HepG2 (cell line): ENCODE measurements at regions not wholly inside any gene's neighbourhood (a gene's known extent, or its start where the extent isn't known, plus 50 kb on each side); places are given as distances from the start of the nearest gene placed in this dataset.

Experiments used
- ATAC-seq: fragments of 200-7000 bp; cut with Tn5 transposase; 3 replicates; pipeline ENCODE4 v1.9.1; 2020; ENCODE audit warnings: mild to moderate bottlenecking, moderate library complexity
- BruUV-seq: library from RNA; stranded (reverse); fragments of 400-500 nt; replicated peaks from 2 replicates; lab custom pipeline; 2021; lab: Mats Ljungman, UMichigan
- CTCF ChIA-PET: fragments of 300-600 bp; formaldehyde crosslinking; extraction: SDS; loops from one replicate; lab custom pipeline; 2021; ENCODE audit warnings: low total read pairs, inconsistent platforms, low intra/inter-chr PET ratio; lab: Yijun Ruan, JAX
- POLR2A ChIA-PET: fragments of 350-600 bp; sonication (Branson Sonifier 250); formaldehyde crosslinking; loops from one replicate; lab custom pipeline; 2020; ENCODE audit warnings: antibody characterized with exemption, inconsistent platforms; lab: Yijun Ruan, JAX
- DNase-seq: peaks from one replicate; pipeline ENCODE4 v3.0.0-alpha.2; 2015; ENCODE audit warnings: low spot score
- FAIRE-seq: peaks from 3 replicates; lab custom pipeline; 2011; peaks lifted over from hg19 to GRCh38; lab: Jason Lieb, UNC
- H2AFZ ChIP-seq: one replicate; pipeline ENCODE4 v1.6.1; 2011; ENCODE audit warnings: low read length, inconsistent platforms
- H3K27ac ChIP-seq: fragments of 300-600 bp; 3 replicates; pipeline ENCODE4 v1.8.0; 2011; ENCODE audit warnings: mixed run types, mild to moderate bottlenecking, mixed read lengths, low read length, inconsistent platforms; ENCODE audit not compliant: insufficient read depth; ENCODE audit errors: extremely low read length
- H3K27me3 ChIP-seq, 2 experiments: fragments of 200-600 bp in 1 of 2; 2 replicates in 1 of 2; 3 replicates in 1 of 2; pipeline versions ENCODE4 v1.6.0 to v1.8.0; 2011; ENCODE audit warnings: low read length in 2 of 2, mild to moderate bottlenecking in 2 of 2, moderate library complexity in 2 of 2, inconsistent platforms in 1 of 2; ENCODE audit not compliant: insufficient read depth in 2 of 2, control insufficient read depth in 1 of 2
- H3K36me3 ChIP-seq, 2 experiments: fragments of 200-600 bp in 1 of 2; replicated peaks in 1 of 2; 2 replicates in 1 of 2; 3 replicates in 1 of 2; pipeline versions ENCODE4 v1.5.1 to v1.8.0; 2011; ENCODE audit warnings: low read length in 2 of 2, inconsistent platforms in 1 of 2; ENCODE audit not compliant: insufficient read depth in 2 of 2, control insufficient read depth in 1 of 2
- H3K4me1 ChIP-seq: 2 replicates; pipeline ENCODE4 v1.5.1; 2012; ENCODE audit warnings: low read length, inconsistent platforms; ENCODE audit not compliant: insufficient read depth
- H3K4me2 ChIP-seq: 2 replicates; pipeline ENCODE4 v1.6.0; 2011; ENCODE audit warnings: low read depth, low read length, inconsistent platforms
- H3K4me3 ChIP-seq, 3 experiments: fragments of 200-600 bp in 1 of 3; sonication (generic), shearing (Covaris generic) in 1 of 3; replicated peaks in 1 of 3; 2 replicates each; pipeline ENCODE4 v1.5.1; 2011 to 2016; ENCODE audit warnings: low read length in 3 of 3, inconsistent platforms in 2 of 3, low read depth in 2 of 3, mild to moderate bottlenecking in 2 of 3, control low read depth in 1 of 3, mixed read lengths in 1 of 3; ENCODE audit not compliant: insufficient read depth in 1 of 3
- H3K79me2 ChIP-seq: one replicate; pipeline ENCODE4 v1.6.1; 2011; ENCODE audit warnings: low read length, inconsistent platforms; ENCODE audit not compliant: insufficient read depth
- H3K9ac ChIP-seq: 2 replicates; pipeline ENCODE4 v1.6.0; 2011; ENCODE audit warnings: mild to moderate bottlenecking, low read depth, low read length, inconsistent platforms; ENCODE audit not compliant: insufficient read depth
- H3K9me3 ChIP-seq: 2 replicates; pipeline ENCODE4 v1.5.1; 2012; ENCODE audit warnings: mild to moderate bottlenecking, low read length
- H4K20me1 ChIP-seq: 2 replicates; pipeline ENCODE4 v1.6.0; 2011; ENCODE audit warnings: inconsistent platforms, mild to moderate bottlenecking, low read length, moderate library complexity; ENCODE audit not compliant: insufficient read depth
- AKAP8 ChIP-seq: sonication (generic); formaldehyde crosslinking; IDR thresholded peaks from 2 replicates; pipeline ENCODE4 v1.5.1; 2020; ENCODE audit warnings: mild to moderate bottlenecking, missing genetic modification reagents
- CBFB ChIP-seq: sonication (generic); formaldehyde crosslinking; IDR thresholded peaks from 2 replicates; pipeline ENCODE4 v1.4.0; 2020; ENCODE audit warnings: missing genetic modification reagents
- HINFP ChIP-seq: sonication (generic); formaldehyde crosslinking; IDR thresholded peaks from 2 replicates; pipeline ENCODE4 v1.4.0; 2020; ENCODE audit warnings: low read depth, mild to moderate bottlenecking, missing genetic modification reagents
- HNRNPK ChIP-seq: fragments of 200-400 bp; formaldehyde crosslinking; IDR thresholded peaks from 2 replicates; pipeline ENCODE4 v1.6.1; 2018; ENCODE audit warnings: low read length, low read depth, moderate library complexity, mild to moderate bottlenecking; ENCODE audit not compliant: poor library complexity, severe bottlenecking
- KAT7 ChIP-seq: IDR thresholded peaks from 2 replicates; pipeline ENCODE4 v1.6.1; 2018; ENCODE audit warnings: borderline replicate concordance, missing compliant biosample characterization
- NPAS2 ChIP-seq: sonication (generic); formaldehyde crosslinking; IDR thresholded peaks from 2 replicates; pipeline ENCODE4 v1.8.0; 2022; ENCODE audit warnings: mild to moderate bottlenecking, missing genetic modification reagents, borderline replicate concordance
- SATB2 ChIP-seq: sonication (generic); formaldehyde crosslinking; IDR thresholded peaks from 2 replicates; pipeline ENCODE4 v1.5.0; 2020; ENCODE audit warnings: missing genetic modification reagents
- SP140L ChIP-seq: sonication (generic); formaldehyde crosslinking; IDR thresholded peaks from 2 replicates; pipeline ENCODE4 v1.4.0; 2020; ENCODE audit warnings: missing genetic modification reagents, borderline replicate concordance
- SRY ChIP-seq: sonication (generic); formaldehyde crosslinking; IDR thresholded peaks from 2 replicates; pipeline ENCODE4 v1.8.0; 2022; ENCODE audit warnings: mild to moderate bottlenecking, missing genetic modification reagents
- TBP ChIP-seq: sonication (generic); formaldehyde crosslinking; IDR thresholded peaks from 2 replicates; pipeline ENCODE4 v1.5.0; 2020; ENCODE audit warnings: missing genetic modification reagents
- TOPORS ChIP-seq: sonication (generic); formaldehyde crosslinking; IDR thresholded peaks from 2 replicates; pipeline ENCODE4 v1.8.0; 2023; ENCODE audit warnings: mild to moderate bottlenecking, missing genetic modification reagents
- ZBTB4 ChIP-seq: sonication (generic); formaldehyde crosslinking; IDR thresholded peaks from 2 replicates; pipeline ENCODE4 v1.4.0; 2020; ENCODE audit warnings: missing genetic modification reagents, mild to moderate bottlenecking, borderline replicate concordance
- ZEB1 ChIP-seq: IDR thresholded peaks from 2 replicates; pipeline ENCODE4 v1.6.1; 2012; ENCODE audit warnings: mild to moderate bottlenecking, low read depth, inconsistent platforms; ENCODE audit not compliant: insufficient replicate concordance
- ZNF558 ChIP-seq: sonication (generic); formaldehyde crosslinking; IDR thresholded peaks from 2 replicates; pipeline ENCODE4 v1.9.0; 2022; ENCODE audit warnings: mild to moderate bottlenecking, missing genetic modification reagents, borderline replicate concordance
- ZNF644 ChIP-seq: IDR thresholded peaks from 2 replicates; pipeline ENCODE4 v1.6.1; 2016; ENCODE audit warnings: low read depth
- ZNF747 ChIP-seq: sonication (generic); formaldehyde crosslinking; IDR thresholded peaks from 2 replicates; pipeline ENCODE4 v1.8.1; 2023; ENCODE audit warnings: missing genetic modification reagents, mild to moderate bottlenecking, borderline replicate concordance
- ZNF761 ChIP-seq: sonication (generic); formaldehyde crosslinking; conservative IDR thresholded peaks from 2 replicates; pipeline ENCODE4 v1.4.0; 2020; ENCODE audit warnings: mild to moderate bottlenecking, missing genetic modification reagents
- WGBS: methylation state at CpG from one replicate; pipeline ENCODE4 v1.1.6; 2017; ENCODE audit warnings: low lambda C conversion rate; 5-methylcytosine and 5-hydroxymethylcytosine counted together
- in situ Hi-C: cut with HindIII; loops from 2 replicates; pipeline ENCODE4 v1.10.0; 2017; ENCODE audit warnings: low pct_unique_long_range_greater_than_20kb; ENCODE audit not compliant: extremely low pct_ligation_motif_present
- intact Hi-C: fragments of 100-400 bp; cut with micrococcal nuclease; formaldehyde crosslinking; loops from one replicate; pipeline ENCODE4 v1.10.0; 2022; ENCODE audit not compliant: unreplicated experiment
- TF ChIP-seq, protein P1 (sequence below): sonication (generic); formaldehyde crosslinking; IDR thresholded peaks from 2 replicates; pipeline ENCODE4 v1.4.0; 2020; ENCODE audit warnings: missing genetic modification reagents
- TF ChIP-seq, protein P2 (sequence below): sonication (generic); formaldehyde crosslinking; IDR thresholded peaks from 2 replicates; pipeline ENCODE4 v1.4.0; 2020; ENCODE audit warnings: missing genetic modification reagents, borderline replicate concordance

- no peaks in the 10 kb centered on the region for H3K27me3 ChIP-seq
- H2AFZ ChIP-seq = no peak overlapping the region
- intact Hi-C loops (no loop called here), in situ Hi-C loops (no loop called here)
- H3K27ac ChIP-seq = no peak overlapping the region
- FAIRE-seq (no peak), ATAC-seq (no peak), DNase-seq (no peak)
- ChIA-PET POLR2A (no interaction called here), CTCF (no interaction called here)
- 28% methylated on average over 7 of the region's 7 CpGs for WGBS
- no TSS peak for BruUV-seq
- H3K9me3 ChIP-seq = no peaks in the 10 kb centered on the region
- H3K79me2 ChIP-seq = no peaks in the 10 kb centered on the region
- no peak overlapping the region for H3K4me2 ChIP-seq
- H3K36me3 ChIP-seq = no peaks in the 10 kb centered on the region
- H3K4me3 ChIP-seq = no peak overlapping the region
- TF ChIP-seq SRY (no peak), KAT7 (CRISPR knock-in tag) (no peak), TBP (CRISPR knock-in tag) (no peak), ZNF644 (no peak), NPAS2 (CRISPR knock-in tag) (no peak), ZNF747 (CRISPR knock-in tag) (no peak), ZNF761 (CRISPR knock-in tag) (no peak), ZBTB4 (CRISPR knock-in tag) (no peak), TOPORS (no peak), CBFB (no peak), ZEB1 (no peak), AKAP8 (CRISPR knock-in tag) (no peak), SP140L (no peak), SATB2 (CRISPR knock-in tag) (no peak), HNRNPK (no peak), HINFP (no peak), ZNF558 (CRISPR knock-in tag) (no peak)
- TF ChIP-seq, protein P1, sequence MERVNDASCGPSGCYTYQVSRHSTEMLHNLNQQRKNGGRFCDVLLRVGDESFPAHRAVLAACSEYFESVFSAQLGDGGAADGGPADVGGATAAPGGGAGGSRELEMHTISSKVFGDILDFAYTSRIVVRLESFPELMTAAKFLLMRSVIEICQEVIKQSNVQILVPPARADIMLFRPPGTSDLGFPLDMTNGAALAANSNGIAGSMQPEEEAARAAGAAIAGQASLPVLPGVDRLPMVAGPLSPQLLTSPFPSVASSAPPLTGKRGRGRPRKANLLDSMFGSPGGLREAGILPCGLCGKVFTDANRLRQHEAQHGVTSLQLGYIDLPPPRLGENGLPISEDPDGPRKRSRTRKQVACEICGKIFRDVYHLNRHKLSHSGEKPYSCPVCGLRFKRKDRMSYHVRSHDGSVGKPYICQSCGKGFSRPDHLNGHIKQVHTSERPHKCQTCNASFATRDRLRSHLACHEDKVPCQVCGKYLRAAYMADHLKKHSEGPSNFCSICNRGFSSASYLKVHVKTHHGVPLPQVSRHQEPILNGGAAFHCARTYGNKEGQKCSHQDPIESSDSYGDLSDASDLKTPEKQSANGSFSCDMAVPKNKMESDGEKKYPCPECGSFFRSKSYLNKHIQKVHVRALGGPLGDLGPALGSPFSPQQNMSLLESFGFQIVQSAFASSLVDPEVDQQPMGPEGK = no peak
- TF ChIP-seq, protein P2, sequence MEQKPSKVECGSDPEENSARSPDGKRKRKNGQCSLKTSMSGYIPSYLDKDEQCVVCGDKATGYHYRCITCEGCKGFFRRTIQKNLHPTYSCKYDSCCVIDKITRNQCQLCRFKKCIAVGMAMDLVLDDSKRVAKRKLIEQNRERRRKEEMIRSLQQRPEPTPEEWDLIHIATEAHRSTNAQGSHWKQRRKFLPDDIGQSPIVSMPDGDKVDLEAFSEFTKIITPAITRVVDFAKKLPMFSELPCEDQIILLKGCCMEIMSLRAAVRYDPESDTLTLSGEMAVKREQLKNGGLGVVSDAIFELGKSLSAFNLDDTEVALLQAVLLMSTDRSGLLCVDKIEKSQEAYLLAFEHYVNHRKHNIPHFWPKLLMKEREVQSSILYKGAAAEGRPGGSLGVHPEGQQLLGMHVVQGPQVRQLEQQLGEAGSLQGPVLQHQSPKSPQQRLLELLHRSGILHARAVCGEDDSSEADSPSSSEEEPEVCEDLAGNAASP (CRISPR knock-in tag) = no peak
- no peaks in the 10 kb centered on the region for H3K4me1 ChIP-seq
- no peak overlapping the region for H3K9ac ChIP-seq
- no peaks in the 10 kb centered on the region for H4K20me1 ChIP-seq
Observed at GRCh38 chr7:114786455-114786854, 135.4 kb upstream of the MDFIC start.
